NCI-H748 treated with DMSO at 0.1 percent for 48 hours (cell line): ENCODE measurements at regions not wholly inside any gene's neighbourhood (a gene's known extent, or its start where the extent isn't known, plus 50 kb on each side); places are given as distances from the start of the nearest gene placed in this dataset.

Experiments used
- DNase-seq: peaks from one replicate; lab custom pipeline; 2025; lab: John Stamatoyannopoulos, UW

DNA sequence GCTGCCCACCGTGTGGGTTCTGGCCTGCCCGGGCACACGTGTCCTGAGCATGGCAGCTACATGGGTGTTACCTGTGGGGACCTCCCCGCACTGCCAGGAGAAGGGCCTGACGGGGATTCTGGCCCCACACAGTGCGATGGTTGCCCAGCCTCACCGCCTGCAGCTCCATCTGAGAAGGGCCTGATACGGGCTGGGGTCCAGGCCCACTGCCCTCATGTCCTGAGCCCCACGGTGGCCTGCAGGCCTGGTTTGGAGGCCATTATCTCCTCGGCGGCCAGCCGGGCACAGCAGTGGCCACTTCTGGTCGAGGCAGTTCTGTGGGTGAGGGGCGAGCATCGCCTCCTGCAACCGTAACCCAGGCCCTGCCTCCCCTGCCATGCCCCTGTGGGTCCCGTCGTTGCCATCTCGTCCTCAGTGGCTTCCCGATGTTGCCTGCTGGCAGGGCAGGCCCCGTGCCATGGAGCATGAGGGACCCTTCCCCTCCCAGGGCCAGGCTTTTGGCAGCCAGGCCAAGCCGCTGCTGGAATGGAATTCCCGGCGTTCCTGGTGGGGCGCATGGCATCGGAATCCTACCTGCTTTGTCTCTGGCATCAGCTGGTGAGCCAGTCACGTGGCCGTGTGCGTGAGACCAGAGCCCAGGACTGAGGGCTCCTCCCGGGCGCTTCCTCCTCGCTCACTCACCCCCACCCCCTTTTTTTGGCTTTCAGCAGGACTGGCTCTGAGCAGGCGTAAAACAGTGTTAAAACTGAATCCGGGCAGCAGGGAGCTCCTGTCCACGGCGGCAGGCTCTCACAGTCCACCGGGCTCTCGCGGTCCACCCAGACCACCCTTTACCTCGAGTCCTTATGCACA is 71.9 kb upstream of the PPARA start:
- no peak for DNase-seq

DNA sequence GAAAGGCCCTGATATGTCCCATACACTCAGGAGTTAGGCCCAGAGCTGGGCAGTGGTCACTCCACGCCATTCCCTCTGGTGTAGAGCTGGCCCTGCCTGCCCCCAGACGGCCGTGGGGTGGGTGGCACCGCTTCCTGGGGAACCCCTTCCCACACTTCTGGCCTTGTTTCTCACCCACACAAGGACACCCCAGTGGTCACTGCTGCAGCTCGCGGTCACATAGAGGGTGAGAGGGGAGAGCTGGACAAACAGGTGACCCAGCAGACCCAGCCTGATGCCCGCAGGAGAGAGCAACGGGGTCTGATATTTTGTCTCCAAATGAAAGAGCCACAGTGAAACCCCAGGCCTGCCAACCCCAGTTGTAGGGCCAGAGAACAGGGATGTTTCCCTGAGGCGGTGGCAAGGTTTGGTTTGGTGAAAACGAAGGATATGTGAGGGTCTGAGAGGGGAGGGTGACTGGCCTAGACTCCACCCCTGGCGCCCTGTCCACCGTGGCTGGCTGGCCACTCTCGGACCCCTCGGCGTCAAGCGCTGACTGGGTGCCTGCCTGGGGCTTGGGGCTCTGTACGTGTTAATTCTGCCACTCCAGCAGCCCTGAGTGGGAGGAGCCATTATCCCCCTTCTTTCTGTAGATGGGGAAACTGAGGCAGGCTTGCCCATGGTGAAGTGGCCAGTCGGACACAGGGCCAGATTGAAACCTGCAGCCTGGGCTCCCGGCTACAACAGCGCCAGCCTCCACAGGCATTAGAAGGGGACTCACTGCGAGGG is 71.0 kb upstream of the PPARA start:
- DNase-seq: no peak

DNA sequence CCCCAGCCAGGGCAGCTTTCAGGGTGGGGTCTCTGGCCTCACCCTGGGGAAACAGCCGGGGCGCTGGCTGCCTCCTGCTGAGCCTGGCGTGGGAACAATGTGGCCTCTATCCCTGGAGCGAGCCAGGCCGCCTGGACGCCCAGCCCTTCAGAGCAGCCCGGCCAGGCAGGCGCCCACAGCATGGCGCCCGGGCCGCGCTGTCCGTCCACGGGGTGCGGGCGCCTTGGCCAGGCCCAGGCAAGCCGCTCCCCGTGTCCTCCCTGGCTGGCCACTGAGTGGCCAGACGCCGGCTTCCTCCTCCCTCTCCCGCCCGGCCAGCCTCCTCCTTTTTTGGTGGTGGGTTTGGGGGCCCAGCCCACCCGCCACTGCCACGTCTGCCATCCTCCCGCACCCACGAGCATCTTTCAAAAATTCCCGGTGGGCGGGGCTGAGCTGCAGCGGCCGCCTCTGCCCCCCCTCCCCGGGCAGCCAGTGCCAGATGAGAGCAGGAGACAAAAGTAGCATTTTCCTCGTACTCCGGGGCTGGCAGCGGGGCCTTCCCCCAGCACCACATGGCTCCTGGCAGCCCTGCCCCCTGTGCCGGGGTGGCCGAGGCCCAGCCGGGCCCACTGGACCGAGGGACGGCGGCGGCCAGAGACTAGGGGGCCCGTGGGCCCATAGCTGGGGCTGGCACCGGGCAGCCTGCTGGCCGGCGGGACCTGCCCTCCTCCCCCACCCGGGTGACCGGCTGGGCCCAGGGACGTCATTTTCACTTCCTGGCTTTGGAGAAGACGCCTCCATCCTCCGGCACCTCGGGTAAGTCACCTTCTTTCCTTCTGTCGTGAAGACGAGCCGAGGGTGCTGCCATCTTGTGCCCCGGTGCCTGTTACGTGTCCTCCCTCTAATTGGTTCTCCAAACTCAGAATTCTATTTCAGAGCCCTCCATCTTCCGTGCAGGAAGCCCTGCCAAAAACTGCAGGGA is 70.2 kb upstream of the PPARA start:
- DNase-seq: no peak

DNA sequence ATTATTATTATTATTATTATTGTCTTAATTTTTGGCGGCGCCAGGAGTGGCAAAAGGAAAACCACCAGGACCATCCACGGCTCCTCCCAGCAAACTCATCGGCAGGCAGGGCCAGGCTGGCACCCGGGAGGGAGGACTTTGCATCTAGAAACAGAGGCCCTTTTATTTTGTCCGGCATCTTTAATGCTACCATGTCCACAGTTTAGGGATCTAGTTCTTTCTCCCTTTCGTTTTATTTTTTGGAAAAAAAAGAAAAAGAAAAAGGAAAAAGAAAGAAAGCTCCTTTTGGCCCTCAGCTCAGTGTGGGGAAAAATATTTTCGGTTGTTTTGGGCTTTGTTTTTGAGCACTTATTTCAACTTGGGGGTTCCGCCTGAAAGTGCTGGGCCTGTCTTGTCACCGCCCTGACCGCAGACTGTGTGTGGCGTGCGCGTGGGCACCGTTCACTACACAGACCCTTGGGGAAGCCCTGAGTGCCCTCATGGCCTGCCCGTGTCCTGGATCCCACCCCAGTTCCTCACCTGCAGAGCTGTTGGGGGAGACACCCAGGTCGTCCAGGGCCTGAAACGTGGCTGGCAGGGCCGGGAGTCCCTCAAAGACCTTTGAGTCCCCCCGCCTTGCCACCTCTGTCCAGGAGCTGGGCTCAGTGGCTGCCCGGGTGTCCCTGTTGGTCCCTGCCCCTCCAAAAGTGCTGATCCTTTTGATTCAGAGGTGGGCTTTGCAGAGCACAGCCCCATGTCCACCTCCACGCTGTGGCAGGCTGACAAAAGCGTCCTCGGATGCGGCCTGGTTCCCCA is 69.1 kb upstream of the PPARA start:
- DNase-seq: no peak

DNA sequence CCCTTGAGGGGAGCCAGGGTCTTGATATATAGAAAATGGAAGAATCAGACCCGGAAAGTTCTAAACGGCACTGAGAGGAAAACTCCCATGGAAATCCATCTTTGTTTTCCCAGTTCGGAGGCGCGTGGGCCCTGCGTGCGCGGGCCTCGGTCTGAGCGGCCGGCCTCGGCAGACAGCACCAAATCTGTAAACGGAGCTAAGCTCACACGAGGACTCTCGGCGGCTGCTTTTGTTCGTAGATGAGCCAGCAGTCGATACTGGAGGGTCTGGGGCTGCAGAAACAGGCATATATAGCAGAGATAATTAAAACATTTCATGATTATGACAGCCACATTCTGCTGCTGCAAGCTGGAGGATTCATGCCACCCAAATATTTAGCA is 68.5 kb upstream of the PPARA start:
- DNase-seq: no peak

DNA sequence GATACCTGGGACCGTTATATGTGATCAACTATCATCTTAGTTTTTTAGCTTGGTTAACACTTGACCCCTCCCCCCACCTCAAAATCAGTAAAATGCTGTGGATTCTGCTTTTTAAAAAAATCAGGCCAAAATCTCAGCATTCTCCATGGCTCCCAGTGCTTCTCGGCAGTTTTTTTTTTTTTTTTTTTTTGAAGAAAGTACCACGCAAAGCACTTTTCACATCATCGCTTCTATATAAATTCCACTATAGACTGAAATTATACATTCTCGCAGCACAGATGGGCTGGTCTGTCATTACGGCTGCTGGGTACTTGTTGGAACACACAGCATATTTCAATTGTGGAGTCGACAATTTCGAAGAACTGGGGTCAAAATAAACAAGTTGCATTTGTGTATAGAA is 67.7 kb upstream of the PPARA start:
- no peak for DNase-seq

DNA sequence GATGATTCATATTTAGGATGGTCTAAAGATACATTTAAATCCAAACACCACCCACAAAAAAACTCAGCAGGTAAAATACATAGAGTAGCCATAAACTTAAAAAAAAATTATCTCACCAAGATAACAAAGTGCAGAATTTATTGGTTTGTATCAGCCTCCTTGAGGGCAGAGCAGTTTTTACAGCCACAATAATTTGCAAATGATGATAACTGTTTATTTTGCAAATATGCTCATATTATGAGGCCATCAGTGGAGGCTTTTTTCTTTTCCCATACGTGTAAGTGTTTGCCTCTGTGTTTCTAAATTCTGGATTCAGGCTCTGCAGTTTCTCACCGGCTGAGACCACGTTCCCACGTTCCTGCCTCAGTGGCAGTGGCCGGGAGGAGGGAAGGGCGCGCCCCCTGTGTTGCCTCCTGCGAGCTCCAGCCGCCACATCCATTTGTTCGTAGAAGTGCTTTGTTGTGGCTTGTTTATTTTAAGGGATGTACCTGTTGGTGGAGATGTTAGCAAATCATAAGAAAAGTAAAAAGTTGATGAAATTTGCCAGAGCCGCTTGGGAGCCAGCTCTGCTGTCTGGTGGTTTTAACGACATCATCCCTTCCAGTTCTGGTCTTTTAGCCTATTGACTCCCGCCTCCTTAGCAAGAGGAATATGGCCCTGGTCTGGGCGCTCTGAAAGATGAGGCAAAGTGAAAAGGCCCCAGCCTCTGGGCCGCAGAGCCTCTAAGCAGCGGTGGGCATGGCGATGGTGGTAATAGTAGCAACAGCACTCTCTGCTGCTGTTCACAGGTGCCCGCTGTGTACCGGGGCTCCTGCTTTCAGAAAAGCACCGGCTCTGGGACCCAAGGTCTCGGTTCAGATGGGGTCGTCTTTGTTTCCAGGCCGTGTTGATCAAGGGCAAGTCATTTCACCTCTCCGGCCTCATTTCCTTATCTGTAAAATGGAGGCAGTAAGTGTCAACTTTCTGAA is 66.7 kb upstream of the PPARA start:
- DNase-seq: no peak

DNA sequence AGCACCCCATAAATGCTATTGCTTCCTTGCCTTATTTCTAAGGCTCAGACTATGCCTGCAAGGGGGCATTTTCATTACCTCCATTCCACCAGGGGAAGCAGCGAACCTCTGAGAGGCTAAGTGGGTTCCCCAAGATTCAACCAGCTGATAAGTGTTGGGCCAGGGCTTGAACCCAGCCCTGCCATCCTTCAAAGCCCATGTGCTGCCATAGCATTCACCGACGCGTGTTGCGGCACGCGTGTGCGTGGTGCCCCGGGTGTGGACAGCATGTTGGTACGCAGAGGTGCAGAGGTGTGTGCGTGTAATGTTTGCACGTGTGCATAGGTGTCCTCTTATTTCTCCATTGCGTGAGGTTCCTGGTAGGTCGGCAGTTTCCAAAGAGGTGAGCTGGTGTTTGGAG is 66.0 kb upstream of the PPARA start:
- no peak for DNase-seq

DNA sequence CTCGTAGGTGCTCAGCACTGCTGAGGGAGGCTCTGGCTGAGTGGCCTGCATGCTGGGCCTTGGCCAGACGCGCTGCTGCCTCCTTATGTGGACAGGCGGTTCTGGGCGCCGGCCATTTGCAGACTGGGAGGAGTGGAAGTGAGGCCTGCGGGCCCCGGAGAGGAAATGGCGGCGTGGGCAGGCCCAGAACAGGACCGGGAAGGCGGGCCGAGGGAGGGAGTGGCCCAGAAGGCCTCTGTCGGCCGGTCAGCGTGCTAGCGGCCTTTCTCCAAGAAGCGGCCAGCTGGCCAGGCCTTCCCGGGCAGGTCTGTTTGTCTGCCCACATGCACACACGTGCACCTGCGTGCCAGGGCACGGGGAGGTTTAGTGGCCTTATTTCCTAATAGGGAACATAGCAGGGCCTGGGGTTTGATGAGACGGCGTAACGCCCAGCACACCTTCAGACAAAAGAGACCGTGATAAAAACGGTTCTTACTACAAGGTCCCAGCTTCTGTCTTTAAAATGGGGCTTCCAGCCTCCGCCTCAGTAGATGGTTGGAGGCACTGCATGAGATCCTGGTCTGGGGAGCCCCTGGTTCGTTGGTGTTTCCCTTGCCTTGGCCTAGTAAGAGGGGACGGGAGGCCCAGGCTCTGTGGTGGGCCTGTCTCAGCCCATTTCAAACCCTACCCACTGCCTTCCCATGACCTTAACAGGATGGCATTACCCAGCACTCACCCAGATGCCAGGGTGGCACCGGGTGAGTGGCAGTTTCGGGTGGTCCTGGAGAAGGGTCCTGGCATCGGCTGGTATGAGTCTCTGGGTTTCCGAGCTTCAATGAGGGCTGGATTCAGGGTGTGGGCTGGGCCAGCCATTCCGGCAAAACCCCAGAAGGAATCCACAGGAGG is 65.1 kb upstream of the PPARA start:
- DNase-seq: no peak

DNA sequence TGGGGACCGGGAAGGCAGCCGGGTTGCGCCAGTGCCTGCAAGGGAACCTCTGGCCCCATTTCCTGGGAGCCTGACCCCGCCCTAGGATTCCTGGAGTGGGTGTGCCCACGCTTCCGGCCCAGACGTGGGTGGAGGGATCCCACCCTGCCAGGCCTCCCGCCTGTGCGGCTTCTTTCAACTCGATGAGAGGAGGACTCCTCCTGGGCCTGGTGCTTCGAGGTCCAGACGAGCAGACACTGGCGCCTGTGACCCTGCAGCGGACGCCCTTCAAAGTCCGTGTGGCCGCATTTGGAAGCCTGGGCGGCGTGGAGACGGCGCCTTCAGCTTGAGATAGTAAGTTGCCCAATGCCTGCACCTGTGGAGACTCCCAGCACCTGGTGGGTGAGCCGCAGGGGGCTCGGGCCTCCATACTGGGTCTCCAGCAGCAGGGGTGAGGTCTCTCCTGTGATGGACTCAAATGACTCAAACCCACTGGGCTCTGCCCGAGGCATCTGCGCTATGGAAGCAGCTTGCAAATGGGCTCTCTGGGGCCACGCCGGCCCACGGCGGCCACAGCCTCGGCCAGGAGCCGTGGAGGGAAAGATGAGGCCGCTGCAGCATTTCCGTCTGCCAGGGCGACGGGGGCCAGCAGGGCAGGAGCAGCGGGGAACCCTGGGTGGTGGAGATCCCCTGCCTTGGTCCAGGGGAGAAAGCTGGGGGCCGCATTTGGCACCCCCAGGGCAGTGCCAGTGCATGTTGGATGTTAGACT is 64.3 kb upstream of the PPARA start:
- DNase-seq: no peak

DNA sequence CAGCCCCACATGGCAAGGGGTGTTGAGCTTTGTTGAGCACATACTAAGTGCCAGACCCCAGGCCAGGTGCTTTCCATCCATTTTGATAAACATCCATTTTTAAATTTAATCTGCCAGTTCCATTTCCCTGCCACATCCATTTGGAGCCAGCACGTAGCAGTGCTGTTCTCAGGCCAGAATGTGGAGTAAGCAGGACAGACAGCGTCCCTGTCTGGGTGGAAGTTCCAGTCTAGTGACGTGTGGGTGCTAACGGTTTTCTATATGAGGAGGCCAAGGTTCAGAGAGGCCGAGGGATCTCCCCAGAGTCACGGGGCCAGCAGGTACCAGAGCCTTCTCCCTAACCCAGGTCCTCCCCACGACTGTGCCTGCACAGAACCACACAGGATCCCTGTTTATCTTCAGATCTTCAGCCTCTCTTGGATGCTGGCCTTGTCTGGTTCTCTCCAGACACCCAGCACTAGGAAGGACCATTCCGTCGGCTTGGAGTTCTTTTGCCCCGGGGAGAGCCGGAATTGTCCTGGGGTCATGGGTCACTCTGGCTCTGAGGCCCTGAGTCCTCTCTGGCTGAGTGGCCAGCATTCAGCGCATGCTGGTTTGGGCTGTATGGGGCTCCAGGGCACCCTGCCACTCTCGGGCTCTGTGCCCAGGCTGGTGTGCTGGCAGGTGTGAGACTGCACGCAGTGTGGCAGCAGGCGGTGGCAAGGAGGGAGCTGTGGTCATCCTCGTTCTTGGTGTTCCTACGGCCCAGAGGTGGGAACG is 63.6 kb upstream of the PPARA start:
- DNase-seq: no peak

DNA sequence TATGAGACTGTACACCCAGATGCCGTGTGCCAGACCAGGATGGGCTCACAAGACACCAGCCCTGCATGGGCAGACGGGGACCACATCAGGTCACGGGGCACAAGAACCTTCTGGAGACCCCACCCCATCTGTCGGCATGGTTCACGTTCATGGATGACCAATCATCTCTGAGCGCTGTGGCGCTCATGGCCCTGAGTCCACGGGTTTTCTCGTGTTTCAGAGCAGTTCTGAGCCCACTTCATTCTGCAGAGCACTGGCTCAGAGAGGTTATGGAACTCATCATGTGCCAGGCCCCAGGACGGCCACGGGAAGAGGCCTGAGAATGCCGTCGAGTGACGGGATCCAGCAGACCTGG is 63.0 kb upstream of the PPARA start:
- DNase-seq: no peak

DNA sequence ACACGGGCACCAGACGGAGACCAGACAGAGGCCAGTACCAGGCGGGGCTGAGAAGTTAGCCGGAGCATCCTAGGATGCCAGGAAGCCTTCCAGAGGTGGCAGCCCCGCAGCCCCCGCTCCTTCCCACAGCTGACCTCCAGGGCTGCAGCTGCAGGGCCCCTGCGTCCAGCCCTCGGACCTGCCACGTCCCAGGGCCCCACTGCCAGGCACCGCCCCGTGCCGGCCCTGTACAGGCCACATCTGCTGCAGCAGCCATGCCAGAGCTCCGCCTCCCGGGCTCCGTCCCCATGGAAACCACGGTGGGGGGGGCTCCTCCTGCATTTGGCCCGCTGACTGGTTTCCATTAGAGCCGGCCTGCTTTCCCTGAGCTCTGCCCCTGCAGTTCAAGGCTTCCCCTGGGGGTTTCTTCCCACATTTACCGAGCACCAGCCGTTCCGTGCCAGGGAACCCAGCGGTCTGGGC is 62.5 kb upstream of the PPARA start:
- no peak for DNase-seq

DNA sequence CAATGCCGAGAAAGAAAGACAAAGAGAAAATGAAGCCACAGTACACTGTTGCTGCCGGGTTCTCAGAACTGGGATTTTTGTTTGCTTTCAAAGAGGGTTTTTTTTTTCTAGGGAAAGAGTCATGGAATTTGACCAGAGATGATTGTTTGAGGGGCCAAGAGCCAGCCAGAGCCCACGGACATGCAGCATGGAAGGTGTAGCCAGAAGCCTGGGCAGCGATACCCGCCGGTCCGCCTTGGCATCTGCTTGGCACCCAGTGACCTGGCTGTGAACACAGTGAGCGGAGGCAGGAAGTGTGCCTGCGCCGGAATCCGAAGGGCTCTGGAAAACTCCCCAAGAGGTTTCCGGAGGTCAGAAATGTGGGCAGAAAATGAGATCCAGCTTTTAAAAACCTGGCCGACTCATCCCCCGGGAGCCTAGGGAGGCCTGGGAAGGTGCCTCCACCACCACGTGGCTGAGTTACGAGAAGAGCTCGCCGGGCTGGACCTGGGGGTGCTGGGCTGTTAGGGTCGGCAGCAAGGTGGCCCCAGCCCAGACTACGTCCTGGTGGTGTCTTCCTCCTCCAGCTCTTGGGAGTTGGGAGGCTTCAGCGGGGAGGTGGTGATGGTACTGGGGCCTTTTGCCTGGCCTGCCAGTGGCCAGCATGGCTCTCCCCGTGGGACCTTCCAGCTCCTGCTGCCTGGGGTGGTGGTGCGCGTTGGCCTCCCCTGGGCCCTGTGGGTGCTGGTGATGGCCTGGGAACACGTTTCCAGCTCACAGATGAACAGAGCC is 61.6 kb upstream of the PPARA start:
- DNase-seq: no peak

DNA sequence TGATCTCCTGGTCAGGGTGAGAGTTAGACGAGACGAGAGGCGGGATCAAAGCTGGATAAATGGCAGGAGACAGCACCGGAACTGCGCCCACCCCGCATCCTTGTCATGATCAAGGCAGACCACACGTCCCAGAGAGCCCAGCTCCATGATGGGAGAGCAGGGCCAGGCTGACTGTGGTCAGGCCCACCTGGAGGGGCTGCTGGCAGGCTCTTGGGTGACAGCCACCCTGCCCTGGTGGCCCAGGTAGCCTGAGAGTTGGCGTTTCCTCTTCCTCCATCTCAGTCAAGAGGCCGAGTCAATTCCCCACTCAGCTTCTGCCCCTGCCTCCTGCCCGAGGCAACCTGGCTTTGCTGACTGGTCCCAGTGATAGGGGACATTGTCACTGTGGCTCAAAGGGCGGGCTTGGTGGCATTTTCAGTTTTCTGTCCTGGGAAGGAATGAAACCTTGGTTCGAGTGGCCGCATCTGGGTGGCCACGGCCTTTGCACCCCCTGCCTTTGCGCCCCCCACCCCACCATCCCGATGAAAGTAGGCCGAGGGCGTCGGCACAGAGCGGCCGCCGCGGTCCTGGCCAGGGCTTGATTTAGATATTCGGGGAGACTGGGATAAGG is 60.8 kb upstream of the PPARA start:
- DNase-seq: no peak

DNA sequence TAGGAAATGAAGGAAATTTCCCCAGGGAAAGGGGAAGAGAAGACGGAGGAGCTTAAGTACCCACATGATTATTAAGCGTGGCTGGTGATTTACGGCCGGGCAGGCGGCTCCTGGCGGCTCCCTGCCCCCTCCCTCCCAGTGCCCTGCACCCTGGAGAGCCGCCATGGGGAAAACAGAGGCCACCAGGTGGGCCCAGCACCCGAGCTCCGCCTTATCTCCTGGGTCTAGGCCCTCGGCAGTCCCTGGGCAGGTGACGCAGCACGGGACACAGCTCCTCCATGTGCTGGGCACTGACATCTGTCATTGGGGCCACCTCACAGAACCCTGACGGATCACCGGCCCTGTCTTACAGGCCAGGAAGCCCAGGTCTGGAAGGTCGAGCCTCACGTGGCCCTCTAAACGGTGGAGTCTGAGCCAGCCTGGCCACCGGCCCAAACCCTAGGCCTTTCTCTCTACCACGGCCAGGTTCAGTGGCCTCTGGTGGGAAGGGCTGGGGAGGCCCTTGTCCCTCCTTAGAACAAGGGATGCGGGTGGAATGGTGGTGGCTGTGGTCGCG is 60.2 kb upstream of the PPARA start:
- no peak for DNase-seq
